SU-DHL-6 (cell line): ENCODE measurements at regions not wholly inside any gene's neighbourhood (a gene's known extent, or its start where the extent isn't known, plus 50 kb on each side); places are given as distances from the start of the nearest gene placed in this dataset.

Experiments
- EZH2phosphoT487 ChIP-seq: fragments of 200-600 bp; sonication (generic), shearing (Covaris generic); conservative IDR thresholded peaks from 2 replicates; pipeline ENCODE4 v1.6.1; 2018; ENCODE audit warnings: mild to moderate bottlenecking, antibody characterized with exemption, low read length, moderate library complexity, mixed read lengths
- TF ChIP-seq, protein P1 (sequence below): fragments of 200-600 bp; sonication (generic); IDR thresholded peaks from one replicate; pipeline ENCODE4 v1.5.1; 2017; ENCODE audit warnings: antibody characterized with exemption, mild to moderate bottlenecking, low read length, moderate library complexity; ENCODE audit not compliant: insufficient read depth, poor library complexity, severe bottlenecking

DNA sequence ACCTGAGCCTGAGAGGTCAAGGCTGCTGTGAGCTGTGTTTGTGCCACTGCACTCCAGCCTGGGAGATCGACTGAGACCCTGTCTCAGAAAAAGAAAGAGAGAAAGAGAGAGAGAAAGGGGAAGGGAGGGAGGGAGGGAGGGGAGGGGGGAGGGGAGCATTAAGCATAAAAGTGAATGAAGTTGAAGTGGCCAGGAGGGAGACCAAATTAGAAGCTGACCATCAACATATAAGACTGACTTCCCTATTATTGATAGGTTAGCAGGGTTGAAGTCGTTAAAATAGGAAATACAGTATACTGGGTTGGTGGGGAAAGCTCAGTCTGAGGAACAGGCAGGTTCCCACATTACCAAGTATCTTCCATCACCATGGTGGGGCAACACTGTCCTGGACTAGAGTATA is 117.1 kb upstream of the MKLN1 start:
- TF ChIP-seq, protein P1, sequence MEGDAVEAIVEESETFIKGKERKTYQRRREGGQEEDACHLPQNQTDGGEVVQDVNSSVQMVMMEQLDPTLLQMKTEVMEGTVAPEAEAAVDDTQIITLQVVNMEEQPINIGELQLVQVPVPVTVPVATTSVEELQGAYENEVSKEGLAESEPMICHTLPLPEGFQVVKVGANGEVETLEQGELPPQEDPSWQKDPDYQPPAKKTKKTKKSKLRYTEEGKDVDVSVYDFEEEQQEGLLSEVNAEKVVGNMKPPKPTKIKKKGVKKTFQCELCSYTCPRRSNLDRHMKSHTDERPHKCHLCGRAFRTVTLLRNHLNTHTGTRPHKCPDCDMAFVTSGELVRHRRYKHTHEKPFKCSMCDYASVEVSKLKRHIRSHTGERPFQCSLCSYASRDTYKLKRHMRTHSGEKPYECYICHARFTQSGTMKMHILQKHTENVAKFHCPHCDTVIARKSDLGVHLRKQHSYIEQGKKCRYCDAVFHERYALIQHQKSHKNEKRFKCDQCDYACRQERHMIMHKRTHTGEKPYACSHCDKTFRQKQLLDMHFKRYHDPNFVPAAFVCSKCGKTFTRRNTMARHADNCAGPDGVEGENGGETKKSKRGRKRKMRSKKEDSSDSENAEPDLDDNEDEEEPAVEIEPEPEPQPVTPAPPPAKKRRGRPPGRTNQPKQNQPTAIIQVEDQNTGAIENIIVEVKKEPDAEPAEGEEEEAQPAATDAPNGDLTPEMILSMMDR, result no peak
- TF ChIP-seq EZH2phosphoT487, result no peak
